Osteocyte (in vitro differentiated cells): ENCODE measurements at regions not wholly inside any gene's neighbourhood (a gene's known extent, or its start where the extent isn't known, plus 50 kb on each side); places are given as distances from the start of the nearest gene placed in this dataset.

ENCODE experiments used
- DNase-seq: peaks from one replicate; pipeline ENCODE4 v3.0.0; 2021; ENCODE audit warnings: mixed read lengths; ENCODE audit not compliant: unreplicated experiment; ENCODE audit errors: extremely low spot score
- H3K27ac Mint-ChIP-seq: one replicate; pipeline ENCODE4 v1.8.0; 2021; ENCODE audit warnings: mild to moderate bottlenecking, mixed read lengths; ENCODE audit not compliant: unreplicated experiment
- H3K27me3 Mint-ChIP-seq: one replicate; pipeline ENCODE4 v1.8.0; 2021; ENCODE audit warnings: mixed read lengths; ENCODE audit not compliant: unreplicated experiment
- H3K36me3 Mint-ChIP-seq: one replicate; pipeline ENCODE4 v1.8.0; 2021; ENCODE audit warnings: mixed read lengths; ENCODE audit not compliant: unreplicated experiment
- H3K4me1 Mint-ChIP-seq: one replicate; pipeline ENCODE4 v1.8.0; 2021; ENCODE audit warnings: mixed read lengths; ENCODE audit not compliant: unreplicated experiment
- H3K4me3 Mint-ChIP-seq: one replicate; pipeline ENCODE4 v1.8.0; 2021; ENCODE audit warnings: mild to moderate bottlenecking, moderate library complexity, mixed read lengths; ENCODE audit not compliant: unreplicated experiment
- H3K9me3 Mint-ChIP-seq: one replicate; pipeline ENCODE4 v1.8.0; 2021; ENCODE audit warnings: mixed read lengths; ENCODE audit not compliant: unreplicated experiment
- TF ChIP-seq, protein P1 (sequence below): fragments of 200-600 bp; sonication (generic); IDR thresholded peaks from 2 replicates; pipeline ENCODE4 v1.5.0; 2021; ENCODE audit warnings: antibody characterized with exemption, mild to moderate bottlenecking, moderate library complexity

GRCh38 chr19:28027116-28027515 lies 1185.8 kb downstream of the UQCRFS1 start:
- no peak for DNase-seq
- Mint-ChIP-seq H3K36me3 (no peaks in the 10 kb centered on the region), H3K27me3 (no peaks in the 10 kb centered on the region), H3K4me3 (no peak overlapping the region), H3K4me1 (no peaks in the 10 kb centered on the region), H3K27ac (no peak overlapping the region), H3K9me3 (peaks cover 8% of the 10 kb centered on the region)
- TF ChIP-seq, protein P1, sequence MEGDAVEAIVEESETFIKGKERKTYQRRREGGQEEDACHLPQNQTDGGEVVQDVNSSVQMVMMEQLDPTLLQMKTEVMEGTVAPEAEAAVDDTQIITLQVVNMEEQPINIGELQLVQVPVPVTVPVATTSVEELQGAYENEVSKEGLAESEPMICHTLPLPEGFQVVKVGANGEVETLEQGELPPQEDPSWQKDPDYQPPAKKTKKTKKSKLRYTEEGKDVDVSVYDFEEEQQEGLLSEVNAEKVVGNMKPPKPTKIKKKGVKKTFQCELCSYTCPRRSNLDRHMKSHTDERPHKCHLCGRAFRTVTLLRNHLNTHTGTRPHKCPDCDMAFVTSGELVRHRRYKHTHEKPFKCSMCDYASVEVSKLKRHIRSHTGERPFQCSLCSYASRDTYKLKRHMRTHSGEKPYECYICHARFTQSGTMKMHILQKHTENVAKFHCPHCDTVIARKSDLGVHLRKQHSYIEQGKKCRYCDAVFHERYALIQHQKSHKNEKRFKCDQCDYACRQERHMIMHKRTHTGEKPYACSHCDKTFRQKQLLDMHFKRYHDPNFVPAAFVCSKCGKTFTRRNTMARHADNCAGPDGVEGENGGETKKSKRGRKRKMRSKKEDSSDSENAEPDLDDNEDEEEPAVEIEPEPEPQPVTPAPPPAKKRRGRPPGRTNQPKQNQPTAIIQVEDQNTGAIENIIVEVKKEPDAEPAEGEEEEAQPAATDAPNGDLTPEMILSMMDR = no peak

DNA sequence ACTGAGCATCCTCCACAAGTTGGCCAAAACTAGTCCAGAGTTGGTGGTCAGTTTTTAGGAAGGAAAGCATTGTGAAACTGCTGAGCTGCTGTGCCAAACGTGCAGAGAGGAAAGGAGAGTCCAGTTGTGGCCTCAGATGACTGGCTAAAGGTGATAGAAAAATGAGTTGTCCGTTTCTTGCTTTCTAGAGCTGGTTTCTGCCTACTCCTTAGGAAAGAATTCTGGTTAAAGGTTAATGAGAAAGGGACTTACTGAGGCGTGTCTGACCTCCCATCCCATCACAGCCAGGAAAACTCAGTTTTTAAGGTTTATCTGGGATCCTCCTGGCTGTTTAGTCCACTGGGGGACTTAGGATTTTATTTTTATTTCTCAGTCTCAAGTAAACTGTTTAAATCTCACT lies 1186.3 kb downstream of the UQCRFS1 start:
- TF ChIP-seq, protein P1 = no peak

DNA sequence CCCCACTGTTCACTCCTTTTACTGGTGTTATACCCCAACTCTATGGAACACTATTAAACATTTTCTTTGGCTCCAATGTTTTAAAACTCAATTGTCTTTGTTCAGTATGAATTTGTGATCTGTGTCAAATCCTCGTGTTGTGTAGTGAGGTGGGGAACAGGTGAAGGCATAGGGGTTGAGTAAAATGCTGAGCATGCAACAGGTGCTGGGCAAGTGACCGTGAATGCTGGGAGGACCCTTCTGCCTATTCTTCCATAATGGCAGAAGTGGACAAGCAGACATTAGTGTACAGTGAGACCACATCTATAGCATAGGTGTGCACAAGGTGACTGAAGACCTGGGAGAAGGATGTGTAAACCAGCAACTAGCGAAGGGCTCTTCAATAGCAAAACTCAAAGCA lies 1188.0 kb downstream of the UQCRFS1 start:
- DNase-seq = no peak
- Mint-ChIP-seq H3K27ac (no peak overlapping the region), H3K4me1 (no peaks in the 10 kb centered on the region), H3K27me3 (no peaks in the 10 kb centered on the region), H3K9me3 (no peaks in the 10 kb centered on the region), H3K4me3 (no peak overlapping the region), H3K36me3 (no peaks in the 10 kb centered on the region)
- TF ChIP-seq, protein P1 = no peak

More for the DNA sequence above, 1186.3 kb downstream of the UQCRFS1 start:
- H3K27ac Mint-ChIP-seq = no peak overlapping the region
- no peak overlapping the region for H3K4me3 Mint-ChIP-seq
- no peaks in the 10 kb centered on the region for H3K27me3 Mint-ChIP-seq
- H3K4me1 Mint-ChIP-seq = no peaks in the 10 kb centered on the region
- H3K9me3 Mint-ChIP-seq = peaks cover 6% of the 10 kb centered on the region
- no peaks in the 10 kb centered on the region for H3K36me3 Mint-ChIP-seq
- no peak for DNase-seq

DNA sequence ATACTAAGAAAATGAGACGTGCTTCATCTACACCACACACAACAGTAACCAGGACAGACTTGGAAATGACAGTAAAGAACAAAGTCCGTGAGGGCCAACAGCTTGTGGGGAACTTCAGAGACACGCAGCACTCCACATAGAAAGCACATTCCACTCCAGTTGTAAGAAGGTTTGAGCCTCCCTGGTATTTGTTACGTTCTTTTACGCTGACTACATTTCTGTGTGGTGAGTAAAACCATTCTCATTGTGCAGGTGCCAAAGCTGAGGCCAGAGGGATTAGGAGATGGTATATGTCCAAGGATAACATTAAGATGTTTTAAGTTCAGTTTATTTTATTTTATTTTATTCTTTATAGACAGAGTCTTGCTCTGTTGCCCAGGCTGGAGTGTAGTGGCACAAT lies 1189.9 kb downstream of the UQCRFS1 start:
- Mint-ChIP-seq H3K4me1 (no peaks in the 10 kb centered on the region), H3K4me3 (no peak overlapping the region), H3K27ac (no peak overlapping the region), H3K36me3 (no peaks in the 10 kb centered on the region), H3K9me3 (no peaks in the 10 kb centered on the region), H3K27me3 (no peaks in the 10 kb centered on the region)
- DNase-seq = peak; percentile 11
- TF ChIP-seq, protein P1 = no peak

DNA sequence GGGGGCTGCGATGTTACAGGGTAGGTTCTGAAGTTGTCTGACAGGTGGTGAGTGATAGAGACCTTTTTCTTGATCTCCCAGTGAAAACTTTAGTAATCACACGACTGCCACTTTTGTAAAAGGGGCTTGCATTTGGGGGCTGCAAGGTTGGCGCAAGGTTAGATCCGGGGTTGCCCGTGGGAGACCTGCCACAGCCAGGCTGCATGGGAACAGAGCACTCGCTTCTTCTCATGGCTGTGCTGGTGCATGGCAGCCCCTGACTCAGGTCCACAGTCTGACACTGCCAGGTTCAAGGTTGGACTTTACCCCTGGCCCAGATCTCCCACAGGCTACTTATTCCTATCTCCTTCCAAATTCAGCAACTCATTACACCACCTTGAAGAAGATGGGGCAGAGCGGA lies 1190.4 kb downstream of the UQCRFS1 start:
- TF ChIP-seq, protein P1 = no peak
- no peak overlapping the region for H3K4me3 Mint-ChIP-seq
- peaks cover 2% of the 10 kb centered on the region for H3K9me3 Mint-ChIP-seq
- peak; percentile 71 for DNase-seq
- no peaks in the 10 kb centered on the region for H3K36me3 Mint-ChIP-seq
- no peaks in the 10 kb centered on the region for H3K27me3 Mint-ChIP-seq
- no peak overlapping the region for H3K27ac Mint-ChIP-seq
- H3K4me1 Mint-ChIP-seq = no peaks in the 10 kb centered on the region
